Renal cortical epithelial cell (primary cell): ENCODE measurements at regions not wholly inside any gene's neighbourhood (a gene's known extent, or its start where the extent isn't known, plus 50 kb on each side); places are given as distances from the start of the nearest gene placed in this dataset.
"Not testable (repeated sequence)": the region's sequence is repeated elsewhere in the genome, so short reads cannot be mapped to it uniquely, and the experiment has no call there.

Experiments
- DNase-seq: peaks from one replicate; pipeline ENCODE4 v3.0.0-alpha.2; 2011; ENCODE audit warnings: low read depth

DNA sequence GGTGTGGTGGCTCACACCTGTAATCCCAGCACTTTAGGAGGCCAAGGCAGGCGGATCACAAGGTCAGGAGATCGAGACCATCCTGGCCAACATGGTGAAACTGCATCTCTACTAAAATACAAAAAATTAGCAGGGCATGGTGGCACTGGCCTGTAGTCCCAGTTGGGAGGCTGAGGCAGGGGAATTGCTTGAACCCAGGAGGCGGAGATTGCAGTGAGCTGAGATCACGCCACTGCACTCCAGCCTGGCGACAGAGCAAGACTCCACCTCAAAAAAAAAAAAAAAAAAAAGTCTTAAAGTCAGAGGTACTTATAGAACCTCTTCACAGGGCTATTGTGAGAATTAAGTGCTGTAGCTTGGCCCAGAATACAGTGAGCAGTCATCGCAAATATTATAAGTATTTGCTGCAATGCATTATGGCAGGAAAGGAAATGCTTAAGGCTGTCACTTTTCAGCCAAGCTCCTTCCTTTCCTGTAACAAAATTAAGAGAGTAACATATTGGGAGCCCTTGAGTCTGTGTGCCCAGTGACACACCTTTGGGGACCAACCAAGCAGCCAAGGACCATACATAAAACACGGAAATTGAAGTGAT lies 110.9 kb upstream of the HAND1 start:
- DNase-seq = not testable (repeated sequence)

DNA sequence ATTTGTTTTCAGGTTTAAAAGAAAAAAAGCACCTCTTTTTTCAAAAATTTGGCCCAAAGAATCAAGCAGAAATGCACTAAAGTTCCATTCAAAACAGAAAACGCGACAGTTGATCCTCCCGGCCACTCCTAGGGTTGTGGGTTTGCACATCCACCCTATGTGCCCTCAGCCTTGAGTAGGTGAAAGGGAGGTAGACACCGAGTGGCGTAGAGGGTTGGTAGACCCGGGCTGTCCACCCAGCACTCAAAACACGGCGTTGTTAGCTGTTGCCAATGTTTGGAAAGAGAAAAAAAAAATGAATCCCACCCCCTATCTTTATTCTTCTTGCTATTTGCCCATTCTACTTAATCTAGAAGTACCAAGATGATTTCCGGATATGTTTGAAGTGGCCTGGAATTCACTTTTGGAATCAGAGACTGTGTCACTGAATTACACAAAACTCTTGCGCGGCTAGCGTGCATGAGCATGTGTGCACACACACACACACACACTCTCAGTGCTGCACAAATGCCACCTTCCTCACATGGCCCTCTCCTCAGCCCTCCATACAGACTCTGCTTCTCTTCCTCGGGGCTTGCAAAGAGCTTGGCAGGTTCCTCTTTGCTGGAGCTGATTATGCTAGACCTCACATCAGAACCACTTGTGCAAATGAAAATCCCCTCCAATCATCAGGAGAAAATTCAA lies 110.2 kb upstream of the HAND1 start:
- DNase-seq = no peak

DNA sequence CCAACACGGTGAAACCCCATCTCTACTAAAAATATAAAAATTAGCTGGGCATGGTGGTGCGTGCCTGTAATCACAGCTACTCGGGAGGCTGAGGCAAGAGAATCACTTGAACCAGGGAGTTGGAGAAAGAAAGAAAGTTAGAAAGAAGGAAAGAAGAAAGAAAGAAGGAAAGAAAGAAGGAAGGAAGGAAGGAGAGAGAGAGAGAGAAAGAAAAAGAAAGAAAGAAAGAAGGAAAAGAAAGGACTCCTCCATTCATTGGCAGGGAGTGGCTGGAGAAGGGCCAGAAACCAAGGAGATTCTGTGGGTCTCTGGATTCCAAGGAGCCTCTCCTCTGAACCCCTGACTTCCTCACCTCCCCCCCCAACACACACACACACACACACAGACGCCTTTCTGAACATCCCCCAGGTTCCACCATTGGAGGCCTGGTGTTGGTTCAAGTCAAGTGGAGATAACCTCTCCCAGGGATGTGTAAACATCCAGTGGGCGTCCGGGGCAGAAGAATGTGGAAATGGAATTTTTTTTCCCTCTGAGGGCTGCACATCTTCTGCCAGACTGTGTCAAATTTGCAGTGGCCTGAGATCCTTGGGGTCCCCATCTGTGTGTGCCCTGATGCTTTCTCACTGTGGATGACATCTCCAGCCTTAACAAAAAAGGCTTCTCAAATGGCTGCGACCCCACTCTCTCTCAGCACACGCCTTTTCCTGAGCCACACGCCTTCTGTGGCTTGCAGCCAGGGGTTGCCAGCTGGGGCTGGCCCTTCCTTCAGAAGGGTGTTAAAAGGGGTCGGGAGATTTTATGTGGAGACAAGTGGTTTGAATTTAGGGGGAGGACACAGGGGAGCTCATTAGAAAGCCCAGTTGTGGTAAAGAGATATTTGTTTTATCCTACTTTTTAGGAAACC lies 109.3 kb upstream of the HAND1 start:
- DNase-seq = no peak

GRCh38 chr5:154583671-154584177 lies 105.7 kb upstream of the HAND1 start:
- DNase-seq = no peak

DNA sequence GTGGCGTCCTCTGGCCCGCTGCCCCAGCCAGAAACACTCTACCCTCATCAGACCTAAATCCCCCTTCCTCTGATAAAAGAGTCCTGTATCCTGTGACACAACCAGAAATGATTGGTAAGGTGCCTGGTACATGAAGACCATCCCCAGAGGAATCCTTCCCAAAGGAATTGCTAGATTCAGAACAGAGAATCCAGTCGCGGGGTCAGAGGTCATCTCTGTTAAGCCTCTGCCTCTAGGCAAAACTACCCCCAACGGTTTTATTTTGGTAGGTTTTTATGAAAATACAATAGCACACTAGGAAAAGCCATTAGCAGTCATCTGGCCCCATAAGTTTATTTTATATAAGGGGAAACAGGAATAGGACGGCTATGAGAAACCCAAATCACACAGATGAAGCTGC lies 102.4 kb upstream of the HAND1 start:
- no peak for DNase-seq

GRCh38 chr5:154577416-154577815 lies 99.4 kb upstream of the HAND1 start:
- DNase-seq = no peak

DNA sequence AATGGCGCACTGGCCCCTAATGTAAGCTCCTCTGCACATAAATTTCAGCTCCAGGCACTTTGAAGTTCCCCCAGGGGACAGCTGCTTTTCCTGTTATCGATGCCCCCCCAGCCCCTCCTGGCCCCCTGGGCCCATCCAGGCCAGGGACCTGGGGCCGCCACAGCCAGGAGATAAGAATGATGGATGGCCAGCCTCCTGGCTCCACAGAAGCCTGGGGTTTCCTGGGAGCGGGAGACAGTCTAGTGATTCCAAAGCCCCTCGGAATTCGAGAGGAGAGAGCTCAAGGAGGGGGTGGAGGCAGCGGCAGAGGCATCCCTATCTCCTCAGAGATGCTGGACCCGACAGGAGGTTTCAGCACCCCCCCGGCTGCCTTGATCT lies 98.4 kb upstream of the HAND1 start:
- DNase-seq = no peak

GRCh38 chr5:154575546-154576428 lies 97.8 kb upstream of the HAND1 start:
- DNase-seq = peak; percentile 2

- no peak for DNase-seq
Observed at GRCh38 chr5:154573011-154573410, 95.0 kb upstream of the HAND1 start.

GRCh38 chr5:154571325-154572035 lies 93.5 kb upstream of the HAND1 start:
- DNase-seq = no peak

GRCh38 chr5:154570572-154571324 lies 92.7 kb upstream of the HAND1 start:
- DNase-seq = no peak

DNA sequence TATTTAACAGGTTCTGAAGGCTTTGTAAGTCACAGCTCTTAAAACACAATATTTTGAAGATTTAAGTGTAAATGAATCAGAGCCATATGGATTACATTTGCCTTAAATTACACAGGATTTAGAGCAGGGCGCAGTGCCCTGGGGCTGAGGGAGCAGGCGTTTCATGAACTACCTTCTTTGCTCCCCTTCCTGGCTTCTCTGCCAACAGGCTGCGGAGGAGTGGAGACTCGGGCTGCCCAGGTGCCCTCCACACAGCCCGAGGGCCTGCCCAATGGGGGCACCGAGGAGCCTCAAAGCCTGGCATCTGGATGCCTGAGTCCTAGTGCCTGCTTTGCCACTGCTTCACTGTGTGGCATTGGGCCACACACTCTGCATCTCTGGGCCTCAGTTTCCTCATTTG lies 90.6 kb upstream of the HAND1 start:
- no peak for DNase-seq

DNA sequence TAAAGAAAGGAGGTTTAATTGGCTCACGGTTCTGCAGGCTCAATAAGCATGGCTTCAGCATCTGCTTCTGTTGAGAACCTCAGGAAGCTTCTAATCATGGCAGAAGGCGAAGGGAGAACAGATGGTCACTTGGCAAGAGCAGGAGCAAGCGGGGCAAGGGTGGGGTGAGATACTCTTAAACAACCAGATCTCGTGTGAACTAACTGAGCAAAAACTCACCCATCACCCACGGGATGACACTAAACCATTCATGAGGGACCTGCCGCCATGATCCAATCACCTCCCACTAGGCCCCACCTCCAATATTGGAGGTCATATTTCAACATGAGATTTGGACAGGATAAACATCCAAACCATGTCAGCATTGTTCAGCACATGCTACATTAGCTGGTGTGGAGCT lies 89.1 kb upstream of the HAND1 start:
- no peak for DNase-seq

DNA sequence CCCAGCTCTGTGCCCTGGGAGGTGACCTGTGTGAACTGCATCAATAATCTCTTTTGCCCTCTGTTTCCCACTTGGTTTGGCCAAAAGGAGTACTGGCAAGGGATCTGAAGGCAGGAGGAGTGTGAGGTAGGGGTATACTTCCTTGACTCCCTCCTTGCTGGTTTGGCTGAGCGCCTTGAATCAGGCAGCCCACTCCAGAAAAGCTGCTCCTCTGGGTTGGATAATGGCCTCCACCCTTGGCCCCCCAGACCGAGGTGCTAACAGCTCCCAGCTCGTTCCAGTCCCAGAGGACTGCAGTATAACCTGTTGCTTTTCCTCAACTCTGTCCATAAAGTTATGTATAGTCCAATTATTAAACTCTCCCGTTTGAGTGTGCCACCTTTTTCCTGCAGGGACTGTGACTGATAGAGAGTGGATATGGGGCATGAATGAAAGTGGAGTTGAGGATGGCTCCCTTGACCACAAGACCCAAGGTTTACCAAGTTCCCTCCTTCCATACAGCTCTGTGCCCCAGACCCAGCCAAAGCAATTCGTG lies 88.2 kb upstream of the HAND1 start:
- DNase-seq = no peak

GRCh38 chr5:154565123-154565522 lies 87.1 kb upstream of the HAND1 start:
- no peak for DNase-seq

DNA sequence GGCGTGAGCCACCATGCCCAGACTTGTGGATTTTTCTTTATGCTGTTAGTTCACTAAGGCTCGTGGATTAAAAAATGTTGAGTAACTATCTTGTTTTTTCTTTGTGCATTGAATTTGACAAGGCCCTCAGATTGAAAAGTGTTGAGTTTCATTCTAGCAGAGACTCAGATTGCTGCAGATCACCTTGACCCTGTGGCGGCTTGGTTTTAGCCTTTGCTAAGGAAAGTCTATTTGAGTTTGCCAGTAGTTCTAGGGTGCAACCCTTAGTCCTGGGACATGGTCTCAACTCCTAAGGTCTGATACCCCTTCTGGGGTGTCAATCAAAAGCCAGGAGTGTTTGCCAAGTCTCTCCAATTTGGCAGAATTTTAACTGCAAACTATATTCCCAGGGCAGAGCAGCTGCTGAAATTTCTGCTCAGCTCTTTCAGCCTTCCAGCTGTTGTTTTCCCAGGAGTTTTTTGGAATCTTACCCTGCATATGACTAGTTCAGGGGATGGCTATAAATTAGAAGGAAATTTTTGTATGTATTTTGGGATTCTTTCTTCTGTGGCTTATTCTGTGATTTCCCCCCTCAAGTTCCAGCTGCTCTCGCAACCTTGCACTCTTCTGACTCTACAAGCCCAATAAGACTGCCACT lies 84.3 kb upstream of the HAND1 start:
- no peak for DNase-seq

GRCh38 chr5:154559398-154560276 lies 81.6 kb upstream of the HAND1 start:
- DNase-seq = no peak

- DNase-seq = no peak
Observed at GRCh38 chr5:154557548-154557947, 79.5 kb upstream of the HAND1 start.

DNA sequence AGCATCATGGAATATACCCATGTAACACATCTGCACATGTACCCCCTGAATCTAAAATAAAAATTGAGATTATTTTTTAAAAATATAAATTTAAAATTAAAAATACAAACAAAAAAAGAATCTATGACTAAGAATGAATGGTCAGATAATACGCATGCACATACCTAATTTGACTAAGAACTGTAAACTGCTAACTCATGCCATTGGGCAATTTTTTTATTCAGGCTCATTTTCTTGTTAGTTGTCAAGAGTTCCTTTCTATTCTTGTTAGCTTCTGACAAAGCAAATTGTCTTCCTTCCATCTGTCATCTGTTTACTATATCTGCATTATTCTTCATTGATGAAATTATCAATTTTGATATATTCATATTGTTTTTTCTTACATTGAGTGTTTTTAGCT lies 69.5 kb upstream of the HAND1 start:
- DNase-seq = no peak
